ENCODE measurements at regions not wholly inside any gene's neighbourhood (a gene's known extent, or its start where the extent isn't known, plus 50 kb on each side); places are given as distances from the start of the nearest gene placed in this dataset.
A peak's percentile ranks its signal among the peaks of the same experiment; 100 is the strongest.

- ChIA-PET POLR2A (no interaction called here), CTCF (no interaction called here)
- Histone ChIP-seq H3K27me3 (replicated peaks in 2 of 5; ENCODE audit: control insufficient read depth in 4 of 5, insufficient read depth in 5 of 5, low read length in 4 of 5) (peaks cover 0 to 1% (median 0%) of the 10 kb centered on the region in 5 experiments), H3K4me3 (ENCODE audit: control insufficient read depth in 1 of 7, extremely low read depth in 1 of 7, insufficient read depth in 4 of 7, low read depth in 2 of 7, low read length in 6 of 7) (no peak overlapping the region), H3K36me3 (ENCODE audit: control insufficient read depth in 4 of 4, insufficient read depth in 4 of 4, low read length in 3 of 4) (no peaks in the 10 kb centered on the region), H3K27ac (ENCODE audit: insufficient read depth in 1 of 2, low read depth in 1 of 2, low read length in 2 of 2, poor library complexity in 1 of 2, severe bottlenecking in 2 of 2) (no peak overlapping the region), H3K9me3 (ENCODE audit: control extremely low read depth in 1 of 5, control insufficient read depth in 4 of 5, insufficient read depth in 2 of 5, low read depth in 1 of 5, low read length in 4 of 5) (peaks cover 0 to 2% (median 0%) of the 10 kb centered on the region in 5 experiments), H3K4me1 (ENCODE audit: control extremely low read depth in 1 of 4, control insufficient read depth in 4 of 4, insufficient read depth in 4 of 4, low read length in 3 of 4) (peaks cover 0 to 26% (median 0%) of the 10 kb centered on the region in 4 experiments)
- 100% methylated on average over 1 of the region's 1 CpG for WGBS (ENCODE audit: insufficient coverage)
- DNase-seq = no peak
Observed at GRCh38 chr9:107613321-107613720, 123.8 kb upstream of the KLF4 start.

- H3K27me3 ChIP-seq (replicated peaks in 2 of 5; ENCODE audit: control insufficient read depth in 4 of 5, insufficient read depth in 5 of 5, low read length in 4 of 5) = peaks cover 0 to 1% (median 0%) of the 10 kb centered on the region in 5 experiments
- no peak overlapping the region for H3K4me3 ChIP-seq (ENCODE audit: control insufficient read depth in 1 of 7, extremely low read depth in 1 of 7, insufficient read depth in 4 of 7, low read depth in 2 of 7, low read length in 6 of 7)
- no peak overlapping the region for H3K27ac ChIP-seq (ENCODE audit: insufficient read depth in 1 of 2, low read depth in 1 of 2, low read length in 2 of 2, poor library complexity in 1 of 2, severe bottlenecking in 2 of 2)
- peaks cover 0 to 26% (median 0%) of the 10 kb centered on the region in 4 experiments for H3K4me1 ChIP-seq (ENCODE audit: control extremely low read depth in 1 of 4, control insufficient read depth in 4 of 4, insufficient read depth in 4 of 4, low read length in 3 of 4)
- POLR2A ChIA-PET = interaction anchor here (0.7 kb wide), 1 partner anchor 364 kb away, joined by 3 read pairs; no protein-coding TSS in a partner anchor
- H3K9me3 ChIP-seq (ENCODE audit: control extremely low read depth in 1 of 5, control insufficient read depth in 4 of 5, insufficient read depth in 2 of 5, low read depth in 1 of 5, low read length in 4 of 5) = no peaks in the 10 kb centered on the region
- H3K36me3 ChIP-seq (ENCODE audit: control insufficient read depth in 4 of 4, insufficient read depth in 4 of 4, low read length in 3 of 4) = no peaks in the 10 kb centered on the region
- DNase-seq = peak in 1 of 3 donors; percentile 29
- CTCF ChIA-PET = no interaction called here
- 87% methylated on average over 5 of the region's 5 CpGs for WGBS (ENCODE audit: insufficient coverage)
Observed at GRCh38 chr9:107612136-107612535, 122.6 kb upstream of the KLF4 start.

DNA sequence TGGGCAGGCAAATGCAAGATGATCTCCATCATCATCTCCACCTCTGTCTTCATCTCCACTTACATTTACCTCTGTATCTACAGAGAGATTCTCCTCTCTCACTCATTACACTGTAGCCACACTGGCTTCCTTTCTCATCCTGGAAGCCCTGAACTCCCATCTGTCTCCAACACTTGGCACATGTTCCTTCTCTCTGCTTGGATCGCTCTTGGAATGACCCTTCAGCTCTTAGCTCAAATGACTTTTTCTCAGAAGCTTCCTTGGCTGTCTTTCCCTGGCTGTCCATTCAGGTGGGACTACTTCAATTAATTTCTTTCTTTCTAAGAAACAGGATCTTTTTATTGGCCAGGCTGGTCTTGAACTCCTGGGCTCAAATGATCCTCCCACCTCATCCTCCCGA, 120.0 kb upstream of the KLF4 start:
- CTCF ChIA-PET = interaction anchor here (0.7 kb wide), 1 partner anchor 1204 kb away, joined by 3 read pairs; no protein-coding TSS in a partner anchor
- DNase-seq = no peak

DNA sequence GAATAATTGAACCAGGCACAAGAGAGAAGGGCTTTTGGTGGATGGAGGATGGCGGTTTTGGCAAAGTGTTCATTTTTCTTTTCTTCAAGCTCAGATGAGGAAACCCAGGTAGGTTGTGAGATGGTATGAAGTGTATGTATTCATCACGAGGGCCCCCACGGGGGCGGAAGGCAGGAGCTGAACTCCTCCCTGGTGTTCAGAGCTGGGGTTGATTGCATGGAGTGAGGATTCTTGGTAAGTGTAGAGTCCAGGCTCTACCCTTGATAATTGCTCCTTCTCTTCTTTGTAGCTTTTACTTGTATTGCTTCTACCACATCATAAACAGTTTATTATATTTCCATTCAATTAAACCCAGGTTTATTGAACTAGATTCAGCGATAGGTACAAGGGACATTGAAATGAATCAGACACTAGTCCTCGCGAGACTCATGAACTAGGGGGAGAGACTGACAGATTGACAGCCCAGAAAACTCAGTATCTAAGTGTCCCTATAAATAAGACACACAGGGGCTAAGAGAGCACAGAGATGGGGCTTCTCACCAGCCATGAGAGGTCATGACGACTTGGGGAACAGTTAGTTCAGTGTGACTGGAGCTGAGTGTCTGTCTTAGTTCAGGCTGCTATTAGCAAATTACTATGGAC, 116.7 kb upstream of the KLF4 start:
- no peaks in the 10 kb centered on the region for H3K4me1 ChIP-seq (ENCODE audit: control extremely low read depth in 1 of 4, control insufficient read depth in 4 of 4, insufficient read depth in 4 of 4, low read length in 3 of 4)
- WGBS (ENCODE audit: insufficient coverage) = 95% methylated on average over 6 of the region's 8 CpGs
- peaks cover 0 to under 1% (median 0%) of the 10 kb centered on the region in 5 experiments for H3K27me3 ChIP-seq (replicated peaks in 2 of 5; ENCODE audit: control insufficient read depth in 4 of 5, insufficient read depth in 5 of 5, low read length in 4 of 5)
- H3K4me3 ChIP-seq (ENCODE audit: control insufficient read depth in 1 of 7, extremely low read depth in 1 of 7, insufficient read depth in 4 of 7, low read depth in 2 of 7, low read length in 6 of 7) = no peak overlapping the region
- H3K36me3 ChIP-seq (ENCODE audit: control insufficient read depth in 4 of 4, insufficient read depth in 4 of 4, low read length in 3 of 4) = no peaks in the 10 kb centered on the region
- ChIA-PET POLR2A (no interaction called here), CTCF (interaction anchor here (1.6 kb wide), 1 partner anchor 10 kb away, joined by 3 read pairs; no protein-coding TSS in a partner anchor)
- no peaks in the 10 kb centered on the region for H3K9me3 ChIP-seq (ENCODE audit: control extremely low read depth in 1 of 5, control insufficient read depth in 4 of 5, insufficient read depth in 2 of 5, low read depth in 1 of 5, low read length in 4 of 5)
- no peak for DNase-seq
- H3K27ac ChIP-seq (ENCODE audit: insufficient read depth in 1 of 2, low read depth in 1 of 2, low read length in 2 of 2, poor library complexity in 1 of 2, severe bottlenecking in 2 of 2) = no peak overlapping the region

More for the DNA sequence above, 120.0 kb upstream of the KLF4 start:
- POLR2A ChIA-PET = no interaction called here
- Histone ChIP-seq H3K36me3 (ENCODE audit: control insufficient read depth in 4 of 4, insufficient read depth in 4 of 4, low read length in 3 of 4) (no peaks in the 10 kb centered on the region), H3K4me1 (ENCODE audit: control extremely low read depth in 1 of 4, control insufficient read depth in 4 of 4, insufficient read depth in 4 of 4, low read length in 3 of 4) (peaks cover 0 to 16% (median 0%) of the 10 kb centered on the region in 4 experiments), H3K27me3 (replicated peaks in 2 of 5; ENCODE audit: control insufficient read depth in 4 of 5, insufficient read depth in 5 of 5, low read length in 4 of 5) (peaks cover 0 to 1% (median 0%) of the 10 kb centered on the region in 5 experiments), H3K4me3 (ENCODE audit: control insufficient read depth in 1 of 7, extremely low read depth in 1 of 7, insufficient read depth in 4 of 7, low read depth in 2 of 7, low read length in 6 of 7) (no peak overlapping the region), H3K27ac (ENCODE audit: insufficient read depth in 1 of 2, low read depth in 1 of 2, low read length in 2 of 2, poor library complexity in 1 of 2, severe bottlenecking in 2 of 2) (no peak overlapping the region), H3K9me3 (ENCODE audit: control extremely low read depth in 1 of 5, control insufficient read depth in 4 of 5, insufficient read depth in 2 of 5, low read depth in 1 of 5, low read length in 4 of 5) (no peaks in the 10 kb centered on the region)
- WGBS (ENCODE audit: insufficient coverage) = 100% methylated on average over 2 of the region's 2 CpGs

- Histone ChIP-seq H3K27me3 (replicated peaks in 2 of 5; ENCODE audit: control insufficient read depth in 4 of 5, insufficient read depth in 5 of 5, low read length in 4 of 5) (no peaks in the 10 kb centered on the region), H3K27ac (ENCODE audit: insufficient read depth in 1 of 2, low read depth in 1 of 2, low read length in 2 of 2, poor library complexity in 1 of 2, severe bottlenecking in 2 of 2) (no peak overlapping the region), H3K9me3 (ENCODE audit: control extremely low read depth in 1 of 5, control insufficient read depth in 4 of 5, insufficient read depth in 2 of 5, low read depth in 1 of 5, low read length in 4 of 5) (no peaks in the 10 kb centered on the region), H3K4me3 (ENCODE audit: control insufficient read depth in 1 of 7, extremely low read depth in 1 of 7, insufficient read depth in 4 of 7, low read depth in 2 of 7, low read length in 6 of 7) (no peak overlapping the region), H3K4me1 (ENCODE audit: control extremely low read depth in 1 of 4, control insufficient read depth in 4 of 4, insufficient read depth in 4 of 4, low read length in 3 of 4) (no peaks in the 10 kb centered on the region), H3K36me3 (ENCODE audit: control insufficient read depth in 4 of 4, insufficient read depth in 4 of 4, low read length in 3 of 4) (no peaks in the 10 kb centered on the region)
- no CpG with 5 or more reads among the region's 4 CpGs for WGBS (ENCODE audit: insufficient coverage)
- CTCF ChIA-PET = interaction anchor here (1.6 kb wide), 1 partner anchor 9 kb away, joined by 3 read pairs; no protein-coding TSS in a partner anchor
- no peak for DNase-seq
- POLR2A ChIA-PET = no interaction called here
Observed at GRCh38 chr9:107605041-107605440, 115.5 kb upstream of the KLF4 start.

DNA sequence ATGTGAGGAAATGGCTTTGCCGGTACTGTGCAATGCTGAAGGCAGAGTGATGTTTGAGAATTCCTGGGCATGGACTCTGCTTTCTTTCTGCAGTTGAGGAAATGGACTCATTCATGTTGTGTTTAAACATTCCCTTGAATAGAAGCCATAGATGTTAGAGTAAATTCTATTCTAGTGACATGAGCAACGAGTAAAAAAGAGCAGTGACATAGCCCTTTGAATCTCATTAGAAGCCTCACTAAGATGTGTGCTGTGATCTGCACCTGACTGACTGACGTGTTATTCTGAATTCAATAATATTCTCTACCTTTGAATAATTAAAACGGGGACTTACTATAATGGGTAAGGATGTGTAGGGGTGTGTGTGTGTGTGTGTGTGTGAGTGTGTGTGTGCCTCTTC, 113.7 kb upstream of the KLF4 start:
- no peak for DNase-seq
- ChIA-PET POLR2A (no interaction called here), CTCF (no interaction called here)

GRCh38 chr9:107600060-107600573, 110.5 kb upstream of the KLF4 start:
- DNase-seq = no peak
- ChIA-PET CTCF (interaction anchor here (0.7 to 2.0 kb wide), 3 partner anchors 8 to 68 kb away, joined by 3 to 5 read pairs (median 3); no protein-coding TSS in a partner anchor), POLR2A (no interaction called here)
- Histone ChIP-seq H3K36me3 (ENCODE audit: control insufficient read depth in 4 of 4, insufficient read depth in 4 of 4, low read length in 3 of 4) (no peaks in the 10 kb centered on the region), H3K4me1 (ENCODE audit: control extremely low read depth in 1 of 4, control insufficient read depth in 4 of 4, insufficient read depth in 4 of 4, low read length in 3 of 4) (peaks cover 0 to 2% (median 0%) of the 10 kb centered on the region in 4 experiments), H3K27ac (ENCODE audit: insufficient read depth in 1 of 2, low read depth in 1 of 2, low read length in 2 of 2, poor library complexity in 1 of 2, severe bottlenecking in 2 of 2) (no peak overlapping the region), H3K4me3 (ENCODE audit: control insufficient read depth in 1 of 7, extremely low read depth in 1 of 7, insufficient read depth in 4 of 7, low read depth in 2 of 7, low read length in 6 of 7) (no peak overlapping the region), H3K27me3 (replicated peaks in 2 of 5; ENCODE audit: control insufficient read depth in 4 of 5, insufficient read depth in 5 of 5, low read length in 4 of 5) (no peaks in the 10 kb centered on the region), H3K9me3 (ENCODE audit: control extremely low read depth in 1 of 5, control insufficient read depth in 4 of 5, insufficient read depth in 2 of 5, low read depth in 1 of 5, low read length in 4 of 5) (no peaks in the 10 kb centered on the region)
- 88% methylated on average over 1 of the region's 3 CpGs for WGBS (ENCODE audit: insufficient coverage)

More for the DNA sequence above, 113.7 kb upstream of the KLF4 start:
- H3K9me3 ChIP-seq (ENCODE audit: control extremely low read depth in 1 of 5, control insufficient read depth in 4 of 5, insufficient read depth in 2 of 5, low read depth in 1 of 5, low read length in 4 of 5) = no peaks in the 10 kb centered on the region
- no peaks in the 10 kb centered on the region for H3K27me3 ChIP-seq (replicated peaks in 2 of 5; ENCODE audit: control insufficient read depth in 4 of 5, insufficient read depth in 5 of 5, low read length in 4 of 5)
- no peaks in the 10 kb centered on the region for H3K36me3 ChIP-seq (ENCODE audit: control insufficient read depth in 4 of 4, insufficient read depth in 4 of 4, low read length in 3 of 4)
- no peak overlapping the region for H3K4me3 ChIP-seq (ENCODE audit: control insufficient read depth in 1 of 7, extremely low read depth in 1 of 7, insufficient read depth in 4 of 7, low read depth in 2 of 7, low read length in 6 of 7)
- H3K27ac ChIP-seq (ENCODE audit: insufficient read depth in 1 of 2, low read depth in 1 of 2, low read length in 2 of 2, poor library complexity in 1 of 2, severe bottlenecking in 2 of 2) = no peak overlapping the region
- no peaks in the 10 kb centered on the region for H3K4me1 ChIP-seq (ENCODE audit: control extremely low read depth in 1 of 4, control insufficient read depth in 4 of 4, insufficient read depth in 4 of 4, low read length in 3 of 4)
- 89% methylated on average over 3 of the region's 4 CpGs for WGBS (ENCODE audit: insufficient coverage)

Measured in common myeloid progenitor, CD34-positive (primary cell).